Stomach (tissue), 8 donors: ENCODE measurements at regions not wholly inside any gene's neighbourhood (a gene's known extent, or its start where the extent isn't known, plus 50 kb on each side); places are given as distances from the start of the nearest gene placed in this dataset.
A peak's percentile ranks its signal among the peaks of the same experiment; 100 is the strongest.

Experiments
- DNase-seq, 2 donors: peaks; one replicate each; pipeline versions ENCODE4 v3.0.0 to v3.0.0-alpha.2; 2013 to 2019
- H3K27ac ChIP-seq, 5 donors: fragments of 200-600 bp in 4 of 5; sonication (generic) in 4 of 5; one replicate each; pipeline ENCODE4 v1.5.1; 2013 to 2019; ENCODE audit warnings: mild to moderate bottlenecking in 1 of 5, moderate library complexity in 1 of 5
- H3K27me3 ChIP-seq, 3 donors: fragments of 200-600 bp; sonication (generic); one replicate each; pipeline ENCODE4 v1.5.1; 2017 to 2019; ENCODE audit warnings: mixed run types in 1 of 3
- H3K36me3 ChIP-seq, 4 donors: fragments of 200-600 bp; sonication (generic); 1 replicate in 3 of 4; 2 replicates in 1 of 4; pipeline ENCODE4 v1.5.1; 2016 to 2019
- H3K4me1 ChIP-seq, 4 donors: fragments of 200-600 bp; sonication (generic); one replicate each; pipeline ENCODE4 v1.5.1; 2016 to 2019
- H3K4me3 ChIP-seq, 4 donors: fragments of 200-600 bp; sonication (generic) in 3 of 4; one replicate each; pipeline ENCODE4 v1.5.1; 2016 to 2019; ENCODE audit warnings: mild to moderate bottlenecking in 1 of 4
- H3K9me3 ChIP-seq, 4 donors: fragments of 200-600 bp; sonication (generic); one replicate each; pipeline ENCODE4 v1.5.1; 2016 to 2019
- CTCF ChIP-seq, 7 experiments: fragments of 450-650 bp in 4 of 7; fragments of 200-600 bp in 3 of 7; sonication (generic) in 3 of 7; IDR thresholded peaks; one replicate each; pipeline ENCODE4 v1.5.1; 2016 to 2019; ENCODE audit warnings: antibody characterized with exemption in 7 of 7, control low read depth in 2 of 7, mild to moderate bottlenecking in 1 of 7
- EP300 ChIP-seq: sonication (generic); formaldehyde crosslinking; IDR thresholded peaks from one replicate; pipeline ENCODE4 v1.6.1; 2017; ENCODE audit warnings: antibody characterized with exemption
- POLR2A ChIP-seq, 4 donors: fragments of 450-650 bp; IDR thresholded peaks; one replicate each; pipeline ENCODE4 v1.6.1; 2016; ENCODE audit warnings: antibody characterized with exemption in 4 of 4, control low read depth in 2 of 4, mild to moderate bottlenecking in 1 of 4, moderate library complexity in 1 of 4
- POLR2AphosphoS5 ChIP-seq, 3 donors: sonication (generic); formaldehyde crosslinking; IDR thresholded peaks; one replicate each; pipeline ENCODE4 v1.6.1; 2016; ENCODE audit warnings: antibody characterized with exemption in 3 of 3
- WGBS, 5 donors: extraction: QIAGEN DNeasy Blood & Tissue Kit in 3 of 5; methylation state at CpG; one replicate each; pipeline versions ENCODE4 v1.1.5 to v1.1.7; 2013 to 2018; 5-methylcytosine and 5-hydroxymethylcytosine counted together
- intact Hi-C: fragments of 100-400 bp; cut with DNase I; formaldehyde crosslinking; loops from one replicate; pipeline ENCODE4 v1.15.1; 2023; ENCODE audit warnings: low total_unique reads
- donor health status: healthy with polysubstance abuse.
- donor health status: Bipolar disorder and iron deficiency.
- donor health status: healthy.

DNA sequence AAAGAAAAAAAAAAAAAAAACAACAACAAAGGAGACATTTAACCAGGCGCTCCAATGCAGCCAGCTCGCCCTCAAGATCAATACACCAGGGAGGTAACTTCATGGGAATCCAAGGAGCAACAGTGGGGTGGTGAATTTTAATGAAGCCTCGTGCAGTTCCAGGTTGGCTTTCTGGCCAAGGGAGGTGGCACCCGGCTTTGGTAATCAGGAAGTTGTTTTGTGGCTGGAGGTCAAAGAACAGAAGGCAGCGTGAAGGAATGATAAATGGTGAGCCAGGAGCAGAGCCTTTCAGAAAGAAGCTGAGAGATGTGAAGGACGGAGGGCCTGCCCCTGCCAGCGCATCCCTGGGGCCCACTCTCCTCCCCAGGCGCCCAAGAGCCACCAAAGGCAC, 188.2 kb upstream of the TSC22D1 start:
- WGBS, 5 donors: 21 to 47% (median 23%) methylated on average over 8 of the region's 8 CpGs
- Histone ChIP-seq H3K27me3 (no peaks in the 10 kb centered on the region), H3K27ac (peak overlapping the region; percentile 74 to 93 (median 78)), H3K36me3 (no peaks in the 10 kb centered on the region), H3K9me3 (no peaks in the 10 kb centered on the region), H3K4me3 (no peak overlapping the region), H3K4me1 (peaks cover 27 to 76% (median 57%) of the 10 kb centered on the region in 4 donors)
- intact Hi-C loops: no loop called here
- TF ChIP-seq POLR2AphosphoS5 (IDR thresholded peaks at IDR 0.05): peak in 2 of 3 donors; percentile 16 to 64
- no peak for TF ChIP-seq EP300
- TF ChIP-seq CTCF (IDR thresholded peaks at IDR 0.05): no peak
- peak; percentile 70 to 74 for DNase-seq

GRCh38 chr13:44763615-44764301, 187.6 kb upstream of the TSC22D1 start:
- Histone ChIP-seq H3K36me3 (no peaks in the 10 kb centered on the region), H3K9me3 (no peaks in the 10 kb centered on the region), H3K27ac (peak overlapping the region; percentile 74 to 93 (median 78)), H3K4me1 (peaks cover 27 to 76% (median 57%) of the 10 kb centered on the region in 4 donors), H3K27me3 (no peaks in the 10 kb centered on the region), H3K4me3 (no peak overlapping the region)
- TF ChIP-seq CTCF (IDR thresholded peaks at IDR 0.05) (peak in 1 of 7 experiments; percentile 15), EP300 (no peak), POLR2AphosphoS5 (IDR thresholded peaks at IDR 0.05) (peak in 1 of 3 donors; percentile 53), POLR2A (IDR thresholded peaks at IDR 0.05) (no peak)
- DNase-seq: peak; percentile 58 to 76
- 23 to 42% (median 32%) methylated on average over 11 of the region's 11 CpGs for WGBS, 5 donors
- intact Hi-C loops: no loop called here

GRCh38 chr13:44762911-44763310, 186.8 kb upstream of the TSC22D1 start:
- Histone ChIP-seq H3K27me3 (no peaks in the 10 kb centered on the region), H3K36me3 (no peaks in the 10 kb centered on the region), H3K4me1 (peaks cover 30 to 76% (median 60%) of the 10 kb centered on the region in 4 donors), H3K4me3 (no peak overlapping the region), H3K9me3 (no peaks in the 10 kb centered on the region), H3K27ac (peak overlapping the region in 4 of 5 donors; percentile 74 to 82 (median 78))
- no peak for DNase-seq
- intact Hi-C loops: no loop called here
- WGBS, 5 donors: 63 to 80% (median 74%) methylated on average over 1 of the region's 1 CpG
- TF ChIP-seq POLR2A (IDR thresholded peaks at IDR 0.05) (no peak), CTCF (IDR thresholded peaks at IDR 0.05) (no peak), POLR2AphosphoS5 (IDR thresholded peaks at IDR 0.05) (no peak), EP300 (no peak)

DNA sequence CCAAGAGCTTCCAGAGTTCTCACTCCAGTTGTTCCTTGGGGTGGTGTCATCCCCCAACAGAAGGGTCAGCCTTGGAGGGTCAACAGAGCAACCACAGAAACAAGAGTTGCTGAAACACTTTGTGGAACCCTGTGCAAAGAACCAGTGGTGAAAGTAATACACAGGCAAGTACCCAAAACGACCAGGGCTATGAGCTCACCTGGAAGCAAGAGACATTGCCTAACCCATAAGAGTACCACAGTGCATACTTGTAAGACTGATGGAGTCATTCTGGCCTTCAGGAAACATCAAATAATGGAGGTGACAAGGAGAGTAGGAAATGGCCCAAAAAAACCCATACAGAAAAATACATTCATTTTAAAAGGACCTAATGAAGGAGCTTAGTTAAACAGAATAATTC, 184.3 kb upstream of the TSC22D1 start:
- peak overlapping the region; percentile 83 to 93 (median 87) for H3K27ac ChIP-seq
- H3K27me3 ChIP-seq: no peaks in the 10 kb centered on the region
- no peak overlapping the region for H3K4me3 ChIP-seq
- DNase-seq: no peak
- peaks cover 40 to 90% (median 70%) of the 10 kb centered on the region in 4 donors for H3K4me1 ChIP-seq
- no peaks in the 10 kb centered on the region for H3K9me3 ChIP-seq
- intact Hi-C loops: no loop called here
- no peaks in the 10 kb centered on the region for H3K36me3 ChIP-seq
- WGBS, 5 donors: 20 to 47% (median 32%) methylated on average over 1 of the region's 1 CpG
- no peak for TF ChIP-seq CTCF (IDR thresholded peaks at IDR 0.05)
- no peak for TF ChIP-seq POLR2AphosphoS5 (IDR thresholded peaks at IDR 0.05)
- TF ChIP-seq POLR2A (IDR thresholded peaks at IDR 0.05): no peak
- no peak for TF ChIP-seq EP300
